K562 (cell line): ENCODE measurements at regions not wholly inside any gene's neighbourhood (a gene's known extent, or its start where the extent isn't known, plus 50 kb on each side); places are given as distances from the start of the nearest gene placed in this dataset.

ENCODE experiments used
- ATAC-seq: fragments of 200-7000 bp; cut with Tn5 transposase; 3 replicates; pipeline ENCODE4 v1.9.1; 2020; ENCODE audit warnings: moderate library complexity
- BruUV-seq: library from RNA; stranded (reverse); fragments of 400-500 nt; replicated peaks from 2 replicates; lab custom pipeline; 2021; lab: Mats Ljungman, UMichigan
- CTCF ChIA-PET: fragments of 300-600 bp; formaldehyde crosslinking; extraction: SDS; loops from one replicate; lab custom pipeline; 2021; ENCODE audit warnings: low intra/inter-chr PET ratio; lab: Yijun Ruan, JAX
- POLR2A ChIA-PET: fragments of 300-600, 350-650 bp; sonication (Branson Sonifier 250); formaldehyde crosslinking; extraction: SDS; loops from one replicate; lab custom pipeline; 2021; ENCODE audit warnings: antibody characterized with exemption, inconsistent platforms; lab: Yijun Ruan, JAX
- DNase-seq, 4 experiments: peaks; one replicate each; pipeline versions ENCODE4 v3.0.0 to v3.0.0-alpha.2; 2011 to 2018; ENCODE audit warnings: low spot score in 3 of 4, mixed read lengths in 3 of 4; ENCODE audit errors: extremely low read depth in 1 of 4
- FAIRE-seq: peaks from 2 replicates; lab custom pipeline; 2011; peaks lifted over from hg19 to GRCh38; lab: Jason Lieb, UNC
- H2AFZ ChIP-seq: 2 replicates; pipeline ENCODE4 v1.6.0; 2011; ENCODE audit warnings: low read depth, low read length, control low read depth, inconsistent platforms
- H3K27ac ChIP-seq: fragments of 200-600 bp; 3 replicates; pipeline ENCODE4 v1.8.0; 2011; ENCODE audit warnings: low read depth, mild to moderate bottlenecking, control low read depth, inconsistent platforms, low read length, moderate library complexity, mixed read lengths; ENCODE audit errors: extremely low read depth
- H3K27me3 ChIP-seq, 2 experiments: fragments of 300-600 bp in 1 of 2; 2 replicates in 1 of 2; 3 replicates in 1 of 2; pipeline versions ENCODE4 v1.6.0 to v1.8.0; 2011; ENCODE audit warnings: inconsistent platforms in 2 of 2, low read length in 2 of 2, mild to moderate bottlenecking in 1 of 2, mixed read lengths in 1 of 2, moderate library complexity in 1 of 2; ENCODE audit not compliant: control insufficient read depth in 2 of 2, insufficient read depth in 2 of 2
- H3K36me3 ChIP-seq: fragments of 300-600 bp; 3 replicates; pipeline ENCODE4 v1.8.0; 2011; ENCODE audit warnings: mild to moderate bottlenecking, low read length, inconsistent platforms; ENCODE audit not compliant: control insufficient read depth, insufficient read depth
- H3K4me1 ChIP-seq, 2 experiments: fragments of 200-600 bp in 1 of 2; replicated peaks in 1 of 2; 2 replicates in 1 of 2; 3 replicates in 1 of 2; pipeline versions ENCODE4 v1.5.1 to v1.8.0; 2011; ENCODE audit warnings: inconsistent platforms in 2 of 2, low read length in 2 of 2, mild to moderate bottlenecking in 1 of 2, mixed read lengths in 1 of 2, moderate library complexity in 1 of 2; ENCODE audit not compliant: control insufficient read depth in 2 of 2, insufficient read depth in 2 of 2
- H3K4me2 ChIP-seq: 2 replicates; pipeline ENCODE4 v1.6.1; 2011; ENCODE audit warnings: low read length, control low read depth, inconsistent platforms, mixed read lengths; ENCODE audit not compliant: insufficient read depth
- H3K4me3 ChIP-seq: fragments of 200-600 bp; sonication (generic), shearing (Covaris generic); 2 replicates; pipeline ENCODE4 v1.5.1; 2016; ENCODE audit warnings: control low read depth, inconsistent platforms
- H3K79me2 ChIP-seq: fragments of 200-600 bp; 3 replicates; pipeline ENCODE4 v1.8.0; 2011; ENCODE audit warnings: low read length, inconsistent platforms; ENCODE audit not compliant: control insufficient read depth, insufficient read depth
- H3K9ac ChIP-seq, 2 experiments: 2 replicates each; pipeline versions ENCODE4 v1.6.0 to v1.6.1; 2011; ENCODE audit warnings: low read depth in 2 of 2, low read length in 2 of 2, control low read depth in 1 of 2, inconsistent platforms in 1 of 2, mild to moderate bottlenecking in 1 of 2, mixed read lengths in 1 of 2; ENCODE audit not compliant: insufficient read depth in 1 of 2
- H3K9me1 ChIP-seq: one replicate; pipeline ENCODE4 v1.6.0; 2011; ENCODE audit warnings: inconsistent platforms, mild to moderate bottlenecking, low read length, moderate library complexity; ENCODE audit not compliant: control insufficient read depth, insufficient read depth
- H3K9me3 ChIP-seq: replicated peaks from 2 replicates; pipeline ENCODE4 v1.5.1; 2011; ENCODE audit warnings: low read depth, low read length, inconsistent platforms; ENCODE audit not compliant: control insufficient read depth, insufficient read depth
- H4K20me1 ChIP-seq: replicated peaks from 2 replicates; pipeline ENCODE4 v1.6.1; 2011; ENCODE audit warnings: low read length, inconsistent platforms, mixed read lengths; ENCODE audit not compliant: control insufficient read depth, insufficient read depth
- AFF4 ChIP-seq: sonication (generic); formaldehyde crosslinking; IDR thresholded peaks from 2 replicates; pipeline ENCODE4 v1.8.0; 2023; ENCODE audit warnings: mild to moderate bottlenecking, missing genetic modification reagents
- GTF2B ChIP-seq: IDR thresholded peaks from 2 replicates; pipeline ENCODE4 v1.6.1; 2011; ENCODE audit not compliant: insufficient read length; ENCODE audit errors: extremely low read depth
- HEY1 ChIP-seq: fragments of 250-450 bp; sonication (Bioruptor Pico); IDR thresholded peaks from 2 replicates; pipeline ENCODE4 v1.5.0; 2020; ENCODE audit warnings: mild to moderate bottlenecking, moderate library complexity, borderline replicate concordance
- NR1H2 ChIP-seq: sonication (generic); formaldehyde crosslinking; IDR thresholded peaks from 2 replicates; pipeline ENCODE4 v1.4.0; 2020; ENCODE audit warnings: mild to moderate bottlenecking, missing genetic modification reagents
- NR3C1 ChIP-seq: sonication (generic); formaldehyde crosslinking; IDR thresholded peaks from 2 replicates; pipeline ENCODE4 v1.8.1; 2022; ENCODE audit warnings: missing genetic modification reagents
- ZBTB43 ChIP-seq: sonication (generic); formaldehyde crosslinking; IDR thresholded peaks from 2 replicates; pipeline ENCODE4 v1.8.0; 2023; ENCODE audit warnings: mild to moderate bottlenecking, missing genetic modification reagents
- ZNF589 ChIP-seq: fragments of 200-800 bp; sonication (Bioruptor generic); IDR thresholded peaks from 2 replicates; pipeline ENCODE4 v1.6.1; 2016; ENCODE audit warnings: low read depth, missing genetic modification characterization, missing compliant biosample characterization
- ZNF75A ChIP-seq: fragments of 450-650 bp; formaldehyde crosslinking; IDR thresholded peaks from 2 replicates; pipeline ENCODE4 v1.4.0; 2020; ENCODE audit warnings: mild to moderate bottlenecking
- WGBS: fragments of 100-300 bp; shearing (Covaris generic); methylation state at CpG from one replicate; pipeline ENCODE4 v1.1.6; 2016; ENCODE audit warnings: low coverage, mixed read lengths; ENCODE audit not compliant: insufficient coverage; ENCODE audit errors: missing lambda C conversion rate; 5-methylcytosine and 5-hydroxymethylcytosine counted together
- in situ Hi-C: fragments of 300-500 bp; cut with MboI; formaldehyde crosslinking; loops from 4 replicates; pipeline ENCODE4 v1.15.0; 2018; ENCODE audit warnings: inconsistent platforms, mixed read lengths
- intact Hi-C: fragments of 100-400 bp; cut with micrococcal nuclease; formaldehyde crosslinking; loops from 2 replicates; pipeline ENCODE4 v1.14.2; 2022

GRCh38 chr3:194806991-194807630 is 121.4 kb downstream of the FAM43A start:
- Histone ChIP-seq H3K9me3 (no peaks in the 10 kb centered on the region), H3K9ac (no peak overlapping the region), H3K4me3 (no peak overlapping the region), H3K4me1 (no peaks in the 10 kb centered on the region), H3K79me2 (no peaks in the 10 kb centered on the region), H4K20me1 (no peaks in the 10 kb centered on the region), H3K36me3 (no peaks in the 10 kb centered on the region), H2AFZ (no peak overlapping the region), H3K4me2 (no peak overlapping the region), H3K27me3 (peaks cover 24 to 53% of the 10 kb centered on the region in 2 experiments), H3K27ac (no peak overlapping the region), H3K9me1 (no peaks in the 10 kb centered on the region)
- FAIRE-seq (no peak), DNase-seq (no peak), ATAC-seq (no peak)
- WGBS, result 0% methylated on average over 10 of the region's 10 CpGs
- BruUV-seq, result no TSS peak
- ChIA-PET POLR2A (interaction anchor here (0.6 kb wide), 1 partner anchor 7 kb away, joined by 3 read pairs; no protein-coding TSS in a partner anchor), CTCF (no interaction called here)
- TF ChIP-seq ZNF589 (CRISPR knock-in tag) (no peak), HEY1 (CRISPR knock-in tag) (no peak), NR3C1 (no peak), ZNF75A (CRISPR knock-in tag) (no peak)
- intact Hi-C loops (no loop called here), in situ Hi-C loops (no loop called here)

GRCh38 chr3:194808640-194809097 is 123.0 kb downstream of the FAM43A start:
- H3K9me3 ChIP-seq, result no peaks in the 10 kb centered on the region
- in situ Hi-C loops (no loop called here), intact Hi-C loops (no loop called here)
- H4K20me1 ChIP-seq, result no peaks in the 10 kb centered on the region
- no peaks in the 10 kb centered on the region for H3K4me1 ChIP-seq
- H3K4me3 ChIP-seq, result no peak overlapping the region
- POLR2A ChIA-PET, result no interaction called here
- H3K27ac ChIP-seq, result no peak overlapping the region
- no peaks in the 10 kb centered on the region for H3K36me3 ChIP-seq
- H3K9me1 ChIP-seq, result no peaks in the 10 kb centered on the region
- H3K79me2 ChIP-seq, result no peaks in the 10 kb centered on the region
- no peak for FAIRE-seq
- CTCF ChIA-PET, result no interaction called here
- peaks cover 18 to 58% of the 10 kb centered on the region in 2 experiments; a peak in 4 of 5 replicates for H3K27me3 ChIP-seq
- H3K9ac ChIP-seq, result no peak overlapping the region
- no peak for ATAC-seq
- no peak for DNase-seq
- no peak overlapping the region for H2AFZ ChIP-seq
- 4% methylated on average over 3 of the region's 3 CpGs for WGBS
- no peak overlapping the region for H3K4me2 ChIP-seq
- no TSS peak for BruUV-seq
- TF ChIP-seq ZBTB43 (CRISPR knock-in tag) (no peak), GTF2B (no peak), NR1H2 (CRISPR knock-in tag) (no peak), AFF4 (CRISPR knock-in tag) (no peak)
